ENCODE measurements at regions not wholly inside any gene's neighbourhood (a gene's known extent, or its start where the extent isn't known, plus 50 kb on each side); places are given as distances from the start of the nearest gene placed in this dataset.

DNA sequence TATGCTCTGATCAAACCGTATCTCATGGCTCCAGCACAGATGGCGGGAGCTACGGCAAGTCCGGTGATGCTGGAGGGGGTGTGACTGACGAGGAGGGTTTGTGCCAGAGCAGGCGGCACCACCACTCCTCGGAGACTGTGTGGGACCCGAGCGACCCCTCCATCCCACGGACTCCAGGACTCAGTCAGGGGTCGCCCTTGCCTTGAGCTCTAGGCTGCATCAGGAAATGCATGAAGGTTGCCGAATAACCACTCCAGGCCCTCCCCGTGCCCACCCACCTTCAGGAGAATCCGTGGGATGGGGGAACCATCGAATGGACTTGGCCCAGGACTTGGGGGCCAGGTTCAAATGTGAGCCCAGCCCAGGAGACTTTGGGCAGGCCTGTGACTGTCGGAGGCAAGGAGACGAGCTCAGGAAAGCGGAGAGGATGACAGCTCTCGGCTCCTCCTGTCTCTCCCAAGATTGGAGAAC lies 60.2 kb upstream of the ZNF469 start:
- H3K9me2 ChIP-seq (replicated peaks; ENCODE audit: insufficient read depth), result no peaks in the 10 kb centered on the region
- no peak for DNase-seq (ENCODE audit: low spot score)
- no peak overlapping the region for H3K4me2 ChIP-seq
- no peak overlapping the region for H3K4me3 ChIP-seq
- WGBS (ENCODE audit: low lambda C conversion rate, missing lambda C conversion rate), result 93% methylated on average over 19 of the region's 19 CpGs
- H3K9me3 ChIP-seq (ENCODE audit: low read depth), result no peaks in the 10 kb centered on the region
- no peak overlapping the region for H2AFZ ChIP-seq
- H3K36me3 ChIP-seq (replicated peaks; ENCODE audit: insufficient read depth, low read depth), result no peaks in the 10 kb centered on the region
- H3K27me3 ChIP-seq, result no peaks in the 10 kb centered on the region
- peaks cover 4% of the 10 kb centered on the region for H3K4me1 ChIP-seq (ENCODE audit: insufficient read depth)
- no peaks in the 10 kb centered on the region for H3K79me2 ChIP-seq
- TF ChIP-seq, protein P1, sequence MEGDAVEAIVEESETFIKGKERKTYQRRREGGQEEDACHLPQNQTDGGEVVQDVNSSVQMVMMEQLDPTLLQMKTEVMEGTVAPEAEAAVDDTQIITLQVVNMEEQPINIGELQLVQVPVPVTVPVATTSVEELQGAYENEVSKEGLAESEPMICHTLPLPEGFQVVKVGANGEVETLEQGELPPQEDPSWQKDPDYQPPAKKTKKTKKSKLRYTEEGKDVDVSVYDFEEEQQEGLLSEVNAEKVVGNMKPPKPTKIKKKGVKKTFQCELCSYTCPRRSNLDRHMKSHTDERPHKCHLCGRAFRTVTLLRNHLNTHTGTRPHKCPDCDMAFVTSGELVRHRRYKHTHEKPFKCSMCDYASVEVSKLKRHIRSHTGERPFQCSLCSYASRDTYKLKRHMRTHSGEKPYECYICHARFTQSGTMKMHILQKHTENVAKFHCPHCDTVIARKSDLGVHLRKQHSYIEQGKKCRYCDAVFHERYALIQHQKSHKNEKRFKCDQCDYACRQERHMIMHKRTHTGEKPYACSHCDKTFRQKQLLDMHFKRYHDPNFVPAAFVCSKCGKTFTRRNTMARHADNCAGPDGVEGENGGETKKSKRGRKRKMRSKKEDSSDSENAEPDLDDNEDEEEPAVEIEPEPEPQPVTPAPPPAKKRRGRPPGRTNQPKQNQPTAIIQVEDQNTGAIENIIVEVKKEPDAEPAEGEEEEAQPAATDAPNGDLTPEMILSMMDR (IDR thresholded peaks at IDR 0.05; ENCODE audit: poor library complexity), result no peak
- TF ChIP-seq EZH2phosphoT487 (IDR thresholded peaks at IDR 0.05; ENCODE audit: low read depth, severe bottlenecking, unreplicated experiment), result no peak
- TF ChIP-seq EZH2 (IDR thresholded peaks at IDR 0.05; ENCODE audit: borderline replicate concordance), result no peak
- no peak overlapping the region for H3K27ac ChIP-seq
- no peaks in the 10 kb centered on the region for H4K20me1 ChIP-seq (ENCODE audit: insufficient read depth, poor library complexity, severe bottlenecking)

DNA sequence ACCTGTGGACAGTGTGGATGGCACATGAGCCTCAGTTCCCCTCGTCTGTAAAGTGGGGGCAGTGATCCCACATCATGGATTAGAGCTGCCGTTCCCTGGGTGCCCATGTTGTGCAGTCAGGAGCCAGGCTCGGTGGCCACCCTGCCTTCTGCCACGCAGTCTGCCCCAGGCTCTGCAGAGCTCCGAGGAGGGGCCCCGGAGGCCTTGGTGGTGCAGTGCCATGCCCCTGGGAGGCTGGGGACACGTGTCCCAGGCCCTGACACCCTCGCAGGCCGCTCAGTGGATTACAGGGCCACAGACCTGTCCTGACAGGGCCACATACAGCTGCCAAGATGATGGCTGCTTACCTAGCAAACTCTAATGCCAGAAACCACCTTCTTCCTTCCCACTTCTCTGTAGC lies 59.7 kb upstream of the ZNF469 start:
- no peak overlapping the region for H3K27ac ChIP-seq
- no peaks in the 10 kb centered on the region for H3K36me3 ChIP-seq (replicated peaks; ENCODE audit: insufficient read depth, low read depth)
- no peaks in the 10 kb centered on the region for H3K9me3 ChIP-seq (ENCODE audit: low read depth)
- H3K79me2 ChIP-seq, result no peaks in the 10 kb centered on the region
- DNase-seq (ENCODE audit: low spot score), result no peak
- H3K4me2 ChIP-seq, result no peak overlapping the region
- WGBS (ENCODE audit: low lambda C conversion rate, missing lambda C conversion rate), result 83% methylated on average over 9 of the region's 9 CpGs
- no peak overlapping the region for H3K4me3 ChIP-seq
- no peaks in the 10 kb centered on the region for H3K27me3 ChIP-seq
- TF ChIP-seq, protein P1 (IDR thresholded peaks at IDR 0.05; ENCODE audit: poor library complexity), result no peak
- TF ChIP-seq EZH2 (IDR thresholded peaks at IDR 0.05; ENCODE audit: borderline replicate concordance) (no peak), EZH2phosphoT487 (IDR thresholded peaks at IDR 0.05; ENCODE audit: low read depth, severe bottlenecking, unreplicated experiment) (no peak)
- no peaks in the 10 kb centered on the region for H3K9me2 ChIP-seq (replicated peaks; ENCODE audit: insufficient read depth)
- no peaks in the 10 kb centered on the region for H4K20me1 ChIP-seq (ENCODE audit: insufficient read depth, poor library complexity, severe bottlenecking)
- H2AFZ ChIP-seq, result no peak overlapping the region
- H3K4me1 ChIP-seq (ENCODE audit: insufficient read depth), result no peaks in the 10 kb centered on the region

DNA sequence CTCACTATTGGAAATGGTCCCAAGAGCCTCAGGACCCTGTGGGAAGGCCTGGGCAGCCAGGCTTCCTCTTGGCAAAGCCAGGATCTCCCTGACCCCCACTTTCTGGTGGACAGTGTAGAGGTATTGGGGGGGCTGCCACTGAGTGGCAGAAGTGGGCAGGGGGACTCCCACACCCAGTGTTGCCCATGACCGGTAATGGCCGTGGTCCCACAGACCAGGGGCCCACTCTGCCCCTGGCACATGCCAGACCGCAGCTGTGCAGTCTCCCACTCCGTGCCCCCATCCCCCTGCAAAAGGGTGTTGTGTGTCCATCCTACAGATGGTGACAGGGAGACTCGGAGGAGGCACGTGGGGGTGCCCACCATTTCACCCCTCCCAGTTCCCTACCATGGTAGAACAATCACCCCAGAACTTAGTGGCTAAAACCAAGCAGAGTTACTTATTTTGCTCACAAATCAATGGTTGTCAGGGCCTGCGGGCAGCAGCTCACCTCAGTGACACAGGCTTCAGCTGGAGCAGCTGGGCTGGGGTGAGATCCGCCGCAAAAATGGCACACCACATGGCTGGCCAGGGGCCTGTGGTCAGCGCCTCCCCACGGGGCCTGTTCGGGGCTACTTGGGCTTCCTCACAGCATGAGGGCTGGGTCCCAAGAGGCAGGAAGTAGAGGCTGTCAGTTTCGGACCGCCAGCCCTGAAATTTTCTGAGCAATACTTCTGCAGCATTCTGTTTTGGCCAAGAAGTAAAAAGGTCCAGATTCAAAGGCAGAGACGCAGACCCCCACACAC lies 59.0 kb upstream of the ZNF469 start:
- no peaks in the 10 kb centered on the region for H3K79me2 ChIP-seq
- no peaks in the 10 kb centered on the region for H3K36me3 ChIP-seq (replicated peaks; ENCODE audit: insufficient read depth, low read depth)
- H3K4me3 ChIP-seq, result no peak overlapping the region
- no peak overlapping the region for H3K27ac ChIP-seq
- DNase-seq (ENCODE audit: low spot score), result no peak
- no peak overlapping the region for H3K4me2 ChIP-seq
- TF ChIP-seq EZH2phosphoT487 (IDR thresholded peaks at IDR 0.05; ENCODE audit: low read depth, severe bottlenecking, unreplicated experiment), result no peak
- TF ChIP-seq EZH2 (IDR thresholded peaks at IDR 0.05; ENCODE audit: borderline replicate concordance), result no peak
- TF ChIP-seq, protein P1 (IDR thresholded peaks at IDR 0.05; ENCODE audit: poor library complexity), result no peak
- H4K20me1 ChIP-seq (ENCODE audit: insufficient read depth, poor library complexity, severe bottlenecking), result no peaks in the 10 kb centered on the region
- no peaks in the 10 kb centered on the region for H3K27me3 ChIP-seq
- no peaks in the 10 kb centered on the region for H3K4me1 ChIP-seq (ENCODE audit: insufficient read depth)
- no peaks in the 10 kb centered on the region for H3K9me2 ChIP-seq (replicated peaks; ENCODE audit: insufficient read depth)
- WGBS (ENCODE audit: low lambda C conversion rate, missing lambda C conversion rate), result 93% methylated on average over 15 of the region's 15 CpGs
- no peak overlapping the region for H2AFZ ChIP-seq
- H3K9me3 ChIP-seq (ENCODE audit: low read depth), result no peaks in the 10 kb centered on the region

All from hepatocyte (in vitro differentiated cells).